Endothelial cell of umbilical vein (primary cell): ENCODE measurements at regions not wholly inside any gene's neighbourhood (a gene's known extent, or its start where the extent isn't known, plus 50 kb on each side); places are given as distances from the start of the nearest gene placed in this dataset.

Experiments
- BruUV-seq: library from RNA; stranded (reverse); fragments of 400-500 nt; replicated peaks from 2 replicates; lab custom pipeline; 2021; lab: Mats Ljungman, UMichigan
- CTCF ChIA-PET: fragments of 300-600, 350-600 bp; sonication (Branson Sonifier 250); formaldehyde crosslinking; loops from one replicate; lab custom pipeline; 2021; ENCODE audit warnings: antibody characterized with exemption, inconsistent platforms; lab: Charles Lee
- POLR2A ChIA-PET: fragments of 300-600, 350-600 bp; sonication (Branson Sonifier 250); formaldehyde crosslinking; loops from one replicate; lab custom pipeline; 2021; ENCODE audit warnings: antibody characterized with exemption, inconsistent platforms; lab: Charles Lee
- DNase-seq: peaks from one replicate; pipeline ENCODE4 v3.0.0-alpha.2; 2011; ENCODE audit warnings: low read depth, low spot score
- FAIRE-seq: peaks from 2 replicates; lab custom pipeline; 2011; peaks lifted over from hg19 to GRCh38; lab: Jason Lieb, UNC
- H2AFZ ChIP-seq: 2 replicates; pipeline ENCODE4 v1.6.0; 2012; ENCODE audit warnings: low read depth, low read length, control low read depth, inconsistent platforms
- H3K27ac ChIP-seq: 2 replicates; pipeline ENCODE4 v1.5.1; 2011; ENCODE audit warnings: low read depth, mild to moderate bottlenecking, control low read depth, low read length, moderate library complexity; ENCODE audit not compliant: insufficient read depth
- H3K27me3 ChIP-seq, 2 experiments: 2 replicates each; pipeline versions ENCODE4 v1.6.0 to v1.6.1; 2011; ENCODE audit warnings: low read length in 2 of 2, mixed read lengths in 1 of 2; ENCODE audit not compliant: control insufficient read depth in 2 of 2, insufficient read depth in 2 of 2
- H3K36me3 ChIP-seq, 2 experiments: 2 replicates in 1 of 2; 3 replicates in 1 of 2; pipeline ENCODE4 v1.5.1; 2011; ENCODE audit warnings: low read length in 2 of 2, mild to moderate bottlenecking in 1 of 2, moderate library complexity in 1 of 2; ENCODE audit not compliant: control insufficient read depth in 2 of 2, insufficient read depth in 2 of 2; ENCODE audit errors: extremely low read depth in 1 of 2
- H3K4me1 ChIP-seq: 3 replicates; pipeline ENCODE4 v1.5.1; 2011; ENCODE audit warnings: mild to moderate bottlenecking, low read length; ENCODE audit not compliant: control insufficient read depth, insufficient read depth; ENCODE audit errors: extremely low read depth
- H3K4me2 ChIP-seq: 2 replicates; pipeline ENCODE4 v1.6.1; 2011; ENCODE audit warnings: low read length, control low read depth, mixed read lengths; ENCODE audit not compliant: insufficient read depth
- H3K4me3 ChIP-seq, 3 experiments: fragments of 200-600 bp in 1 of 3; sonication (generic), shearing (Covaris generic) in 1 of 3; replicated peaks in 1 of 3; 2 replicates each; pipeline ENCODE4 v1.5.1; 2011 to 2016; ENCODE audit warnings: control low read depth in 3 of 3, low read length in 3 of 3, mild to moderate bottlenecking in 2 of 3, inconsistent platforms in 1 of 3, low read depth in 1 of 3, moderate library complexity in 1 of 3; ENCODE audit not compliant: insufficient read depth in 1 of 3
- H3K79me2 ChIP-seq: 2 replicates; pipeline ENCODE4 v1.6.0; 2012; ENCODE audit warnings: low read length, inconsistent platforms; ENCODE audit not compliant: control insufficient read depth, insufficient read depth
- H3K9ac ChIP-seq: replicated peaks from 2 replicates; pipeline ENCODE3; 2011; ENCODE audit warnings: low read length, control low read depth; ENCODE audit not compliant: insufficient read depth; ENCODE audit errors: extremely low read depth
- H3K9me1 ChIP-seq: replicated peaks from 3 replicates; pipeline ENCODE4 v1.6.0; 2011; ENCODE audit warnings: mild to moderate bottlenecking, low read length; ENCODE audit not compliant: control insufficient read depth, insufficient read depth; ENCODE audit errors: extremely low read depth
- H3K9me3 ChIP-seq: replicated peaks from 2 replicates; pipeline ENCODE4 v1.5.1; 2012; ENCODE audit warnings: low read length, inconsistent platforms; ENCODE audit not compliant: control insufficient read depth, insufficient read depth
- H4K20me1 ChIP-seq: replicated peaks from 2 replicates; pipeline ENCODE3; 2011; ENCODE audit warnings: mild to moderate bottlenecking, low read length; ENCODE audit not compliant: control insufficient read depth, insufficient read depth; ENCODE audit errors: extremely low read depth
- EZH2 ChIP-seq: IDR thresholded peaks from 2 replicates; pipeline ENCODE4 v1.6.1; 2012; ENCODE audit warnings: borderline replicate concordance, low read depth, mild to moderate bottlenecking, moderate library complexity, low read length, inconsistent platforms; ENCODE audit not compliant: severe bottlenecking
- FOS ChIP-seq: IDR thresholded peaks from 2 replicates; pipeline ENCODE4 v1.6.1; 2011; ENCODE audit warnings: mild to moderate bottlenecking, low read length, moderate library complexity, borderline replicate concordance; ENCODE audit not compliant: insufficient read depth
- GATA2 ChIP-seq: IDR thresholded peaks from 2 replicates; pipeline ENCODE4 v1.7.0; 2011; ENCODE audit warnings: low read depth, mild to moderate bottlenecking, moderate library complexity, mixed read lengths, low read length; ENCODE audit not compliant: insufficient read length, insufficient read depth
- JUN ChIP-seq: IDR thresholded peaks from 2 replicates; pipeline ENCODE4 v1.6.1; 2011; ENCODE audit warnings: borderline replicate concordance, low read depth; ENCODE audit not compliant: insufficient read length, insufficient read depth
- MYC ChIP-seq: IDR thresholded peaks from one replicate; pipeline ENCODE4 v1.6.1; 2011; ENCODE audit warnings: mild to moderate bottlenecking, low read depth, low read length
- POLR2A ChIP-seq: IDR thresholded peaks from 2 replicates; pipeline ENCODE4 v1.6.1; 2012; ENCODE audit warnings: low read depth, mild to moderate bottlenecking, control low read depth, low read length
- POLR2AphosphoS5 ChIP-seq: IDR thresholded peaks from 2 replicates; pipeline ENCODE4 v1.6.1; 2012; ENCODE audit warnings: low read depth, mild to moderate bottlenecking, control low read depth, low read length, moderate library complexity; ENCODE audit not compliant: insufficient read depth
- dilution Hi-C: fragments of 300-500 bp; cut with MboI; formaldehyde crosslinking; loops from one replicate; pipeline ENCODE4 v1.15.0; 2019; ENCODE audit warnings: low sequenced_read_pairs; ENCODE audit not compliant: extremely low pct_ligation_motif_present
- intact Hi-C: fragments of 100-400 bp; cut with micrococcal nuclease; formaldehyde crosslinking; loops from one replicate; pipeline ENCODE4 v1.10.0; 2022
- TF ChIP-seq, protein P1 (sequence below), 2 donors: IDR thresholded peaks; 1 replicate in 1 of 2; 2 replicates in 1 of 2; pipeline ENCODE4 v1.5.1; 2011; ENCODE audit warnings: low read length in 2 of 2, mild to moderate bottlenecking in 2 of 2, moderate library complexity in 2 of 2, control low read depth in 1 of 2, inconsistent platforms in 1 of 2, low read depth in 1 of 2; ENCODE audit not compliant: insufficient read depth in 1 of 2; ENCODE audit errors: extremely low read depth in 1 of 2
- TF ChIP-seq, protein P2 (sequence below): IDR thresholded peaks from 2 replicates; pipeline ENCODE4 v1.6.1; 2011; ENCODE audit not compliant: insufficient read depth, insufficient read length

DNA sequence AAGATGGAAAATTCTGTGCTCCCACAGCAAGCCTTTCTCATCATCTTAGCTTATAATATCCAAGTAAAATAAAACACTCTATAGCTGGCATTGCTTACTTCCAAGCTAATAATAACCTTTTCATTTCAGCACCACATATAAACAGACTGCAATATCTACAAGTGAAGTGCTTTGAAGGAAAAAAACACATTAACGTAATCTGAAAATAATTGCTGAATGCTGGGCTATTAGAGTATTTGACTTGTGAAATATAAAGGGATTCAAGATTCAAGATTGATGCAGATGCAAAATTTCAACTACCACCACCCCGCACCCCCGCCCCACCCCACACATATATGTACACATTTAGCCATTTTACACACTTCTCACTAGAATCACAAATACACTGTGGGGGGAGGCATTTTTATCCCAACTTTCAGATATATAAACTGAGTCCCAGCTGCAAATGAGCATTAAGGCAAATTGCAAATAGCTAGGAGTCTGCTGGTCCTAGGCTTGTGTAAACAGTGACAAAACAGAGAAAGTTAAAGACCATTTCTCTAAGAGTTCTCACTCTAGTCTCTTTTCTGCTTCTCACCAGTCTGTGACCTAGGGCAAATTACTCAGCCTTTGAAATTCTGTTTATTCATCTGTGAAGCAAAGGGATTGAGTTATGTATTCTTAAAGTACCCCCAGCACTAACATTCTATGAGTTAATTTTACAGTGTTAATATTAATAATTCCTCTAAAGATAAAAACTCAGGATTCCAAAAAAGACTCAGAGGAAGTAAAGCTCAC, 489.4 kb downstream of the PRELID2 start:
- no peaks in the 10 kb centered on the region for H3K79me2 ChIP-seq
- H3K27me3 ChIP-seq = no peaks in the 10 kb centered on the region
- H3K9me1 ChIP-seq = no peaks in the 10 kb centered on the region
- ChIA-PET POLR2A (no interaction called here), CTCF (interaction anchor here (0.9 to 2.6 kb wide), 15 partner anchors 9 to 1141 kb away, joined by 3 to 29 read pairs (median 4); no protein-coding TSS in a partner anchor)
- H4K20me1 ChIP-seq = no peaks in the 10 kb centered on the region
- dilution Hi-C loops = no loop called here
- intact Hi-C loops = loop anchor here (2.0 to 5.0 kb wide), 5 partner anchors 107 to 1143 kb away; no protein-coding TSS in a partner anchor
- H2AFZ ChIP-seq = no peak overlapping the region
- BruUV-seq = no TSS peak
- no peaks in the 10 kb centered on the region for H3K9me3 ChIP-seq
- no peak overlapping the region for H3K27ac ChIP-seq
- FAIRE-seq = no peak
- H3K4me3 ChIP-seq = no peak overlapping the region
- H3K9ac ChIP-seq = no peak overlapping the region
- no peak for DNase-seq
- TF ChIP-seq GATA2 (no peak), POLR2AphosphoS5 (no peak), JUN (no peak), POLR2A (no peak), EZH2 (no peak), MYC (no peak), FOS (no peak)
- TF ChIP-seq, protein P1, sequence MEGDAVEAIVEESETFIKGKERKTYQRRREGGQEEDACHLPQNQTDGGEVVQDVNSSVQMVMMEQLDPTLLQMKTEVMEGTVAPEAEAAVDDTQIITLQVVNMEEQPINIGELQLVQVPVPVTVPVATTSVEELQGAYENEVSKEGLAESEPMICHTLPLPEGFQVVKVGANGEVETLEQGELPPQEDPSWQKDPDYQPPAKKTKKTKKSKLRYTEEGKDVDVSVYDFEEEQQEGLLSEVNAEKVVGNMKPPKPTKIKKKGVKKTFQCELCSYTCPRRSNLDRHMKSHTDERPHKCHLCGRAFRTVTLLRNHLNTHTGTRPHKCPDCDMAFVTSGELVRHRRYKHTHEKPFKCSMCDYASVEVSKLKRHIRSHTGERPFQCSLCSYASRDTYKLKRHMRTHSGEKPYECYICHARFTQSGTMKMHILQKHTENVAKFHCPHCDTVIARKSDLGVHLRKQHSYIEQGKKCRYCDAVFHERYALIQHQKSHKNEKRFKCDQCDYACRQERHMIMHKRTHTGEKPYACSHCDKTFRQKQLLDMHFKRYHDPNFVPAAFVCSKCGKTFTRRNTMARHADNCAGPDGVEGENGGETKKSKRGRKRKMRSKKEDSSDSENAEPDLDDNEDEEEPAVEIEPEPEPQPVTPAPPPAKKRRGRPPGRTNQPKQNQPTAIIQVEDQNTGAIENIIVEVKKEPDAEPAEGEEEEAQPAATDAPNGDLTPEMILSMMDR (IDR thresholded peaks at IDR 0.05; ENCODE audit: extremely low read depth in 1 of 2, insufficient read depth in 1 of 2, low read depth in 1 of 2, low read length in 2 of 2) = no peak
- TF ChIP-seq, protein P2, sequence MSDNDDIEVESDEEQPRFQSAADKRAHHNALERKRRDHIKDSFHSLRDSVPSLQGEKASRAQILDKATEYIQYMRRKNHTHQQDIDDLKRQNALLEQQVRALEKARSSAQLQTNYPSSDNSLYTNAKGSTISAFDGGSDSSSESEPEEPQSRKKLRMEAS = no peak
- H3K36me3 ChIP-seq = no peaks in the 10 kb centered on the region
- no peak overlapping the region for H3K4me2 ChIP-seq
- peaks cover 19% of the 10 kb centered on the region for H3K4me1 ChIP-seq
